Glomerular visceral epithelial cell (primary cell): ENCODE measurements at regions not wholly inside any gene's neighbourhood (a gene's known extent, or its start where the extent isn't known, plus 50 kb on each side); places are given as distances from the start of the nearest gene placed in this dataset.

ENCODE experiments used
- DNase-seq: peaks from one replicate; pipeline ENCODE4 v3.0.0-alpha.2; 2016; ENCODE audit errors: extremely low spot score

GRCh38 chr17:72365857-72366414 is 245.1 kb downstream of the SOX9 start:
- no peak for DNase-seq

- DNase-seq: no peak
These were observed 245.8 kb downstream of the SOX9 start for GRCh38 chr17:72366626-72367025.

GRCh38 chr17:72368191-72368590 is 247.4 kb downstream of the SOX9 start:
- no peak for DNase-seq

- no peak for DNase-seq
These were observed 248.5 kb downstream of the SOX9 start for GRCh38 chr17:72369366-72369765.

GRCh38 chr17:72370819-72371218 is 250.0 kb downstream of the SOX9 start:
- DNase-seq: peak; percentile 53

- peak; percentile 73 for DNase-seq
These were observed 251.4 kb downstream of the SOX9 start for GRCh38 chr17:72372185-72372584.

- DNase-seq: peak; percentile 96
These were observed 253.3 kb downstream of the SOX9 start for GRCh38 chr17:72373910-72374741.

- DNase-seq: no peak
These were observed 255.9 kb downstream of the SOX9 start for GRCh38 chr17:72376526-72377345.

- DNase-seq: no peak
These were observed 257.9 kb downstream of the SOX9 start for GRCh38 chr17:72378414-72379390.

GRCh38 chr17:72379516-72379915 is 258.7 kb downstream of the SOX9 start:
- DNase-seq: no peak

- DNase-seq: no peak
These were observed 259.3 kb downstream of the SOX9 start for GRCh38 chr17:72380120-72380519.

- no peak for DNase-seq
These were observed 259.9 kb downstream of the SOX9 start for GRCh38 chr17:72380737-72381136.

- DNase-seq: no peak
These were observed 261.0 kb downstream of the SOX9 start for GRCh38 chr17:72381597-72382397.

- DNase-seq: no peak
These were observed 262.3 kb downstream of the SOX9 start for GRCh38 chr17:72382971-72383722.

GRCh38 chr17:72385475-72385874 is 264.7 kb downstream of the SOX9 start:
- no peak for DNase-seq

- DNase-seq: peak; percentile 65
These were observed 265.4 kb downstream of the SOX9 start for GRCh38 chr17:72386173-72386572.

GRCh38 chr17:72386619-72387237 is 265.9 kb downstream of the SOX9 start:
- DNase-seq: peak; percentile 55

- DNase-seq: peak; percentile 92
These were observed 266.7 kb downstream of the SOX9 start for GRCh38 chr17:72387487-72387886.

GRCh38 chr17:72387969-72388368 is 267.1 kb downstream of the SOX9 start:
- no peak for DNase-seq
